Loucy (cell line): ENCODE measurements at regions not wholly inside any gene's neighbourhood (a gene's known extent, or its start where the extent isn't known, plus 50 kb on each side); places are given as distances from the start of the nearest gene placed in this dataset.

ENCODE experiments used
- H2AFZ ChIP-seq: fragments of 200-600 bp; sonication (generic); 2 replicates; pipeline ENCODE4 v1.6.0; 2016; ENCODE audit warnings: antibody characterized with exemption, mild to moderate bottlenecking, low read length, moderate library complexity
- H3F3A ChIP-seq: fragments of 200-600 bp; 2 replicates; pipeline ENCODE4 v1.6.0; 2016; ENCODE audit warnings: antibody characterized with exemption, low read depth, mild to moderate bottlenecking
- H3K27me3 ChIP-seq: fragments of 200-600 bp; sonication (generic); 2 replicates; pipeline ENCODE4 v1.6.1; 2014; ENCODE audit warnings: low read length, mild to moderate bottlenecking; ENCODE audit not compliant: insufficient read depth, poor library complexity, severe bottlenecking
- H3K36me3 ChIP-seq: fragments of 200-600 bp; sonication (generic); 2 replicates; pipeline ENCODE4 v1.6.1; 2016; ENCODE audit warnings: low read length; ENCODE audit not compliant: insufficient read depth
- H3K4me1 ChIP-seq: fragments of 200-600 bp; sonication (generic); 2 replicates; pipeline ENCODE4 v1.5.1; 2014; ENCODE audit warnings: low read length, mild to moderate bottlenecking; ENCODE audit not compliant: insufficient read depth, poor library complexity, severe bottlenecking
- H3K4me2 ChIP-seq: fragments of 200-600 bp; sonication (generic); 2 replicates; pipeline ENCODE4 v1.6.0; 2014; ENCODE audit warnings: antibody characterized with exemption, low read length, low read depth, mild to moderate bottlenecking; ENCODE audit not compliant: poor library complexity, severe bottlenecking
- H3K4me3 ChIP-seq: fragments of 200-600 bp; sonication (generic); 2 replicates; pipeline ENCODE4 v1.5.1; 2014; ENCODE audit warnings: low read length, mild to moderate bottlenecking, mixed read lengths; ENCODE audit not compliant: poor library complexity, severe bottlenecking
- H3K79me2 ChIP-seq: fragments of 200-600 bp; sonication (generic); 2 replicates; pipeline ENCODE4 v1.6.1; 2014; ENCODE audit warnings: low read length; ENCODE audit not compliant: insufficient read depth
- H3K9ac ChIP-seq: fragments of 200-600 bp; sonication (generic); 2 replicates; pipeline ENCODE4 v1.6.0; 2014; ENCODE audit warnings: mild to moderate bottlenecking, low read depth, low read length, moderate library complexity; ENCODE audit not compliant: poor library complexity, severe bottlenecking
- H3K9me2 ChIP-seq: fragments of 200-600 bp; sonication (generic); replicated peaks from 2 replicates; pipeline ENCODE4 v1.6.1; 2016; ENCODE audit warnings: low read depth, low read length, mixed read lengths
- H3K9me3 ChIP-seq: fragments of 200-600 bp; sonication (generic); 2 replicates; pipeline ENCODE4 v1.6.1; 2014; ENCODE audit warnings: mild to moderate bottlenecking, antibody characterized with exemption, low read length, low read depth; ENCODE audit not compliant: insufficient read depth
- H4K20me1 ChIP-seq: fragments of 200-600 bp; sonication (generic); 2 replicates; pipeline ENCODE4 v1.6.0; 2014; ENCODE audit warnings: antibody characterized with exemption, low read length, mild to moderate bottlenecking; ENCODE audit not compliant: insufficient read depth, poor library complexity, severe bottlenecking
- EZH2phosphoT487 ChIP-seq: fragments of 200-600 bp; IDR thresholded peaks from 2 replicates; pipeline ENCODE4 v1.6.1; 2018; ENCODE audit warnings: antibody characterized with exemption, mild to moderate bottlenecking, moderate library complexity, borderline replicate concordance
- TF ChIP-seq, protein P1 (sequence below): fragments of 200-600 bp; sonication (generic); conservative IDR thresholded peaks from 2 replicates; pipeline ENCODE4 v1.5.1; 2014; ENCODE audit warnings: mild to moderate bottlenecking, antibody characterized with exemption, low read length

DNA sequence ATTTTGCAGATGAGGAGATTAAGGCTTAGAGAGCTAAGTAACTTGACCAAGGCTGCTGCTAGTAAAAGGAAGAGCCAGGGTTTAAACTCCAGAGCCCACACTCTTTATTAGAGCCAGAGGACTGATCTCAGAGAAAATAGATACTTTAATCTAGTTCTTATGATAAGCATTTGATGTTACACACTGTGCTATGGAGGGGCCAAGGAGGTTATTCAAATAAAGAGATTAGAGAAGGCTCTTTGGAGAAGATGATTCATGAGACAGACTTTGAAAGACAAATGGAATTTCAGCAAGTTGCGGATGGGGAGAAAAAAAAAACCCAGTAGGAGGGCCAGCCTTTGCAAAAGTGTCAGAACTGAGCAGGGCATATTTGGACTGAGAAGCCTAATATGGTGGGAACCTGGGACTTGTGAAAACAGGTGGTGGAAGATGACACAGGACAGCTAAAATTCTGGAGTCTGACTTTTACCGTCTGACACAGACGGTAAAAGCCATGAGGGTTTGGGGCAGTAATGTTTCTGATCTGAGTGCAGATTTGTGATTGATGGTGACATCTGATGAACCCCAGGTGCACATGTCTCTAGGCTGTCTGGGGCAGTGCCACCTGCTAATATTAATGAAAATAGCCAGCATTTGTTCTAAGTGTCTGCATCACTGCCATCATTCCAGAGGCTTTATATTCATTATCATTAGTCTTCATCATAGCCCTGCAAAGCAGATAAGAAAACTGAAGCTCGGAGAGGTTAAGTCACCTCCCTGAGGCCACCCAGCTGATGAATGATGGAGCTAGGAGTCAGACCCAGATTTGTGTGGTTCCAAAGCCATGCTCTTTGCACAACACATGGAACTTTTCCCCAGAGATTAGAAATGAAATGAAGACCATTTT lies 65.3 kb upstream of the CXCL14 start:
- no peaks in the 10 kb centered on the region for H3K79me2 ChIP-seq
- no peak overlapping the region for H3K9ac ChIP-seq
- no peaks in the 10 kb centered on the region for H3F3A ChIP-seq
- no peak overlapping the region for H3K4me3 ChIP-seq
- H3K27me3 ChIP-seq = no peaks in the 10 kb centered on the region
- H3K4me2 ChIP-seq = no peak overlapping the region
- no peak overlapping the region for H2AFZ ChIP-seq
- no peaks in the 10 kb centered on the region for H4K20me1 ChIP-seq
- TF ChIP-seq, protein P1, sequence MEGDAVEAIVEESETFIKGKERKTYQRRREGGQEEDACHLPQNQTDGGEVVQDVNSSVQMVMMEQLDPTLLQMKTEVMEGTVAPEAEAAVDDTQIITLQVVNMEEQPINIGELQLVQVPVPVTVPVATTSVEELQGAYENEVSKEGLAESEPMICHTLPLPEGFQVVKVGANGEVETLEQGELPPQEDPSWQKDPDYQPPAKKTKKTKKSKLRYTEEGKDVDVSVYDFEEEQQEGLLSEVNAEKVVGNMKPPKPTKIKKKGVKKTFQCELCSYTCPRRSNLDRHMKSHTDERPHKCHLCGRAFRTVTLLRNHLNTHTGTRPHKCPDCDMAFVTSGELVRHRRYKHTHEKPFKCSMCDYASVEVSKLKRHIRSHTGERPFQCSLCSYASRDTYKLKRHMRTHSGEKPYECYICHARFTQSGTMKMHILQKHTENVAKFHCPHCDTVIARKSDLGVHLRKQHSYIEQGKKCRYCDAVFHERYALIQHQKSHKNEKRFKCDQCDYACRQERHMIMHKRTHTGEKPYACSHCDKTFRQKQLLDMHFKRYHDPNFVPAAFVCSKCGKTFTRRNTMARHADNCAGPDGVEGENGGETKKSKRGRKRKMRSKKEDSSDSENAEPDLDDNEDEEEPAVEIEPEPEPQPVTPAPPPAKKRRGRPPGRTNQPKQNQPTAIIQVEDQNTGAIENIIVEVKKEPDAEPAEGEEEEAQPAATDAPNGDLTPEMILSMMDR = no peak
- TF ChIP-seq EZH2phosphoT487 = no peak
- no peaks in the 10 kb centered on the region for H3K4me1 ChIP-seq
- H3K36me3 ChIP-seq = no peaks in the 10 kb centered on the region
- no peaks in the 10 kb centered on the region for H3K9me3 ChIP-seq
- H3K9me2 ChIP-seq = no peaks in the 10 kb centered on the region

DNA sequence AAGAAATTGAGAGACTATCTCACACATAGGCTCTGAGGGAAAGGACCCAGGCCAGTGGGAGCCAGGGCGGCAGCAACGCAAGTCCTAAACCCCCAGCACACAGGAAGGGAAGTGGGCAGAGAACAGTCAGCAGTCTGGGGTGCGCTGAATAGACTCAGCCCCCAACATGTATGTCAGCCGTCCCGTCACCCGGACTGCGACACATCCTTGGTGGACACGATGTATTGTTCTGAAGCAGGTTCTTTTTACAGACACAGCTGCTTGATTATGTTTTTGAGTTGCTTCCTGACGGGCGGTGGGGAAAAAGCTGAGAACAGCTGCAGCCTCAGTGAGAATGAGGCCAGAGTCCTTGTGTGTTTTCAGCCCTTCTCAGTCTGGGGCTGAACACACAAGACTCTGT lies 64.1 kb upstream of the CXCL14 start:
- no peak for TF ChIP-seq EZH2phosphoT487
- TF ChIP-seq, protein P1 = no peak
- Histone ChIP-seq H3K9me2 (no peaks in the 10 kb centered on the region), H2AFZ (no peak overlapping the region), H3K9ac (no peak overlapping the region), H3K79me2 (no peaks in the 10 kb centered on the region), H3K4me2 (no peak overlapping the region), H3K9me3 (no peaks in the 10 kb centered on the region), H3F3A (no peaks in the 10 kb centered on the region), H3K36me3 (no peaks in the 10 kb centered on the region), H3K4me1 (no peaks in the 10 kb centered on the region), H4K20me1 (no peaks in the 10 kb centered on the region), H3K4me3 (no peak overlapping the region), H3K27me3 (no peaks in the 10 kb centered on the region)

DNA sequence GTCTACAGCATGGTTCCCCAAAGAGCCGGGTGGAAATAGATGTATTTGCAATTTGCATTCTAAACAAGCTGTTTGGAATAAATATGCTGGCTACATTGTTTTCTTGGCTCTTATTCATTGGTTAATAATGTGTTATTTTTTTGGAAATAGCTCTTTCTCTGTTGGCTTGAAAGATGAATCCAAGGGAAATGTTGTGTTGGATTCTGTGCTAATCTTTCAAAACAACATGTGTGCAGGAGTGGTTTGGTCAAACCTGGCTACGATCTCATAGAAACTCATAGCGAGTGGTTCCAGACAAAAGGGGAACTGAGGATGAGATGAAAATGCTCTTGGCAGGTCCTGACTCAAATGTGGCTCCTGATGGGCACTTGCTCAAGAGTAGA lies 63.7 kb upstream of the CXCL14 start:
- H2AFZ ChIP-seq = no peak overlapping the region
- TF ChIP-seq, protein P1 = no peak
- no peak for TF ChIP-seq EZH2phosphoT487
- H3K36me3 ChIP-seq = no peaks in the 10 kb centered on the region
- no peak overlapping the region for H3K4me2 ChIP-seq
- no peaks in the 10 kb centered on the region for H3K9me2 ChIP-seq
- H3F3A ChIP-seq = no peaks in the 10 kb centered on the region
- no peak overlapping the region for H3K9ac ChIP-seq
- H4K20me1 ChIP-seq = no peaks in the 10 kb centered on the region
- no peaks in the 10 kb centered on the region for H3K79me2 ChIP-seq
- H3K4me1 ChIP-seq = no peaks in the 10 kb centered on the region
- no peaks in the 10 kb centered on the region for H3K27me3 ChIP-seq
- H3K4me3 ChIP-seq = no peak overlapping the region
- H3K9me3 ChIP-seq = no peaks in the 10 kb centered on the region
